ENCODE measurements at regions not wholly inside any gene's neighbourhood (a gene's known extent, or its start where the extent isn't known, plus 50 kb on each side); places are given as distances from the start of the nearest gene placed in this dataset.

GRCh38 chr2:109070290-109070689 lies 58.7 kb upstream of the SH3RF3 start:
- no TSS peak for BruUV-seq (replicated peaks)
- Histone ChIP-seq H3K27me3 (ENCODE audit: control insufficient read depth, insufficient read depth, low read length) (peaks cover 37% of the 10 kb centered on the region), H3K4me1 (ENCODE audit: control insufficient read depth, insufficient read depth, low read length) (no peaks in the 10 kb centered on the region), H2BK15ac (ENCODE audit: low read depth, low read length) (no peak overlapping the region), H3K23ac (ENCODE audit: low read depth, low read length) (no peak overlapping the region), H2BK5ac (ENCODE audit: low read depth, low read length, poor library complexity, severe bottlenecking) (no peak overlapping the region), H3K9ac (ENCODE audit: low read depth, low read length) (no peak overlapping the region), H3K9me3 (ENCODE audit: control insufficient read depth, insufficient read depth, low read length) (no peaks in the 10 kb centered on the region), H2AK5ac (ENCODE audit: low read depth, low read length) (no peak overlapping the region), H3K4me3 (ENCODE audit: insufficient read depth, low read depth, low read length) (no peak overlapping the region), H3K4me2 (ENCODE audit: low read depth, low read length) (no peak overlapping the region), H3K27ac (ENCODE audit: insufficient read depth, low read length) (no peak overlapping the region), H4K5ac (ENCODE audit: low read depth, low read length) (no peak overlapping the region), H2AK9ac (replicated peaks; ENCODE audit: low read depth, low read length, poor library complexity) (no peak overlapping the region), H3K9me1 (ENCODE audit: insufficient read depth, low read length) (no peaks in the 10 kb centered on the region), H3K18ac (ENCODE audit: low read depth, low read length) (no peak overlapping the region), H2BK120ac (ENCODE audit: low read depth, low read length) (no peak overlapping the region), H2BK20ac (ENCODE audit: low read depth, low read length) (no peak overlapping the region), H3K4ac (ENCODE audit: low read depth, low read length) (no peak overlapping the region), H3K56ac (ENCODE audit: extremely low read depth, insufficient read depth, low read length) (no peak overlapping the region), H3K14ac (replicated peaks; ENCODE audit: low read depth, low read length) (no peak overlapping the region), H4K91ac (ENCODE audit: insufficient read depth, low read depth, low read length) (no peak overlapping the region), H4K20me1 (ENCODE audit: insufficient read depth, low read length) (no peaks in the 10 kb centered on the region), H4K8ac (ENCODE audit: low read depth in 2 of 2, low read length in 2 of 2) (no peak overlapping the region), H2AFZ (replicated peaks; ENCODE audit: low read length, poor library complexity) (no peak overlapping the region), H3K79me1 (ENCODE audit: low read depth in 1 of 2, low read length in 2 of 2) (no peaks in the 10 kb centered on the region), H3K36me3 (ENCODE audit: control insufficient read depth, insufficient read depth, low read length) (no peaks in the 10 kb centered on the region)
- in situ Hi-C loops (cut with MboI; ENCODE audit: low sequenced_read_pairs) (no loop called here), dilution Hi-C loops (cut with HindIII; ENCODE audit: low sequenced_read_pairs, unreplicated experiment) (no loop called here), intact Hi-C loops (cut with micrococcal nuclease) (no loop called here)
- DNase-seq: no peak
- CTCF ChIA-PET: no interaction called here
- WGBS, 2 experiments (ENCODE audit: extremely low coverage in 2 of 2, insufficient read length in 1 of 2): 7% methylated on average over 2 of the region's 6 CpGs; no CpG with 5 or more reads in 1 of the 2 experiments
- POLR2A ChIA-PET (ENCODE audit: unreplicated experiment): no interaction called here
- TF ChIP-seq ELK1 (IDR thresholded peaks at IDR 0.05; ENCODE audit: borderline replicate concordance, low read depth, low read length) (no peak), CHD1 (IDR thresholded peaks at IDR 0.05; ENCODE audit: low read depth, low read length) (no peak), POLR2A (IDR thresholded peaks at IDR 0.05; ENCODE audit: low read depth, low read length) (no peak), USF2 (IDR thresholded peaks at IDR 0.05; ENCODE audit: low read depth, low read length) (no peak), CTCF (conservative IDR thresholded peaks at IDR 0.05; ENCODE audit: low read depth, low read length) (no peak)
- no peak for ATAC-seq (ENCODE audit: low read depth)

All from IMR-90 (cell line).